Mammary epithelial cell (primary cell): ENCODE measurements at regions not wholly inside any gene's neighbourhood (a gene's known extent, or its start where the extent isn't known, plus 50 kb on each side); places are given as distances from the start of the nearest gene placed in this dataset.

Experiments
- EZH2 ChIP-seq: IDR thresholded peaks from 2 replicates; pipeline ENCODE4 v1.6.1; 2012; ENCODE audit warnings: low read length, inconsistent platforms, borderline replicate concordance
- TF ChIP-seq, protein P1 (sequence below), 2 donors: IDR thresholded peaks in 1 of 2; conservative IDR thresholded peaks in 1 of 2; 2 replicates each; pipeline ENCODE4 v1.5.1; 2011 to 2012; ENCODE audit warnings: inconsistent platforms in 2 of 2, low read length in 2 of 2, mild to moderate bottlenecking in 2 of 2, control low read depth in 1 of 2, low read depth in 1 of 2; ENCODE audit not compliant: insufficient read depth in 1 of 2; ENCODE audit errors: extremely low read depth in 1 of 2

DNA sequence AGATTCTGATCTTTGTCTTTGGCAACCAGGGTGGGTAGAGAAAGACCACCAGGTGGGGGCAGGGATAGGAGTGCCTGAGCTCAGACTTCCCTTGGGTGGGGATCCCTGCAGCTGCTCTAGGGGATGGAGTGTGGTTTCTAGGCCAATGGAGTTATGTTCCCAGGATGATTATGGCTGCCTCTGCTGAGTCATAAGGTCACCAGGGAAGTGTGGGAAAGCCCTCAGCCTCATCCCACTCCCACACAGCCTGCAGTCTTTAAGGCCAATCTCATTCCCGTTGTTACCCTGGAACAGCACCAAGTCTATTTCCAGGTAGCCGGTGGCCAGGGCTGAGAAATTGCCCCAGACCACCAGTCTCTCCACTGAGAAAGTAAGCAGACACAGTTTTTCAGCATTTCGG, 2269.3 kb upstream of the RAG2 start:
- TF ChIP-seq, protein P1, sequence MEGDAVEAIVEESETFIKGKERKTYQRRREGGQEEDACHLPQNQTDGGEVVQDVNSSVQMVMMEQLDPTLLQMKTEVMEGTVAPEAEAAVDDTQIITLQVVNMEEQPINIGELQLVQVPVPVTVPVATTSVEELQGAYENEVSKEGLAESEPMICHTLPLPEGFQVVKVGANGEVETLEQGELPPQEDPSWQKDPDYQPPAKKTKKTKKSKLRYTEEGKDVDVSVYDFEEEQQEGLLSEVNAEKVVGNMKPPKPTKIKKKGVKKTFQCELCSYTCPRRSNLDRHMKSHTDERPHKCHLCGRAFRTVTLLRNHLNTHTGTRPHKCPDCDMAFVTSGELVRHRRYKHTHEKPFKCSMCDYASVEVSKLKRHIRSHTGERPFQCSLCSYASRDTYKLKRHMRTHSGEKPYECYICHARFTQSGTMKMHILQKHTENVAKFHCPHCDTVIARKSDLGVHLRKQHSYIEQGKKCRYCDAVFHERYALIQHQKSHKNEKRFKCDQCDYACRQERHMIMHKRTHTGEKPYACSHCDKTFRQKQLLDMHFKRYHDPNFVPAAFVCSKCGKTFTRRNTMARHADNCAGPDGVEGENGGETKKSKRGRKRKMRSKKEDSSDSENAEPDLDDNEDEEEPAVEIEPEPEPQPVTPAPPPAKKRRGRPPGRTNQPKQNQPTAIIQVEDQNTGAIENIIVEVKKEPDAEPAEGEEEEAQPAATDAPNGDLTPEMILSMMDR (conservative IDR thresholded peaks at IDR 0.05 in 1 of 2, IDR thresholded peaks at IDR 0.05 in 1 of 2; ENCODE audit: extremely low read depth in 1 of 2, insufficient read depth in 1 of 2, low read depth in 1 of 2, low read length in 2 of 2) = no peak
- TF ChIP-seq EZH2 = no peak
